ENCODE measurements at regions not wholly inside any gene's neighbourhood (a gene's known extent, or its start where the extent isn't known, plus 50 kb on each side); places are given as distances from the start of the nearest gene placed in this dataset.

GRCh38 chr13:67493835-67494234, 263.7 kb upstream of the PCDH9 start:
- Mint-ChIP-seq H3K27me3 (ENCODE audit: insufficient read depth, unreplicated experiment) (no peaks in the 10 kb centered on the region), H3K4me3 (ENCODE audit: unreplicated experiment) (no peak overlapping the region), H3K27ac (ENCODE audit: unreplicated experiment) (no peak overlapping the region), H3K4me1 (ENCODE audit: low read depth, unreplicated experiment) (no peaks in the 10 kb centered on the region), H3K36me3 (ENCODE audit: insufficient read depth, unreplicated experiment) (no peaks in the 10 kb centered on the region), H3K9me3 (ENCODE audit: unreplicated experiment) (no peaks in the 10 kb centered on the region)
- BruUV-seq (replicated peaks), result no TSS peak
- ChIA-PET CTCF (no interaction called here), POLR2A (no interaction called here)
- H3K9me3 ChIP-seq, result no peaks in the 10 kb centered on the region
- intact Hi-C loops (cut with micrococcal nuclease; ENCODE audit: unreplicated experiment), result no loop called here
- no peak for DNase-seq
- no peaks in the 10 kb centered on the region for H3K4me1 ChIP-seq
- no peaks in the 10 kb centered on the region for H3K36me3 ChIP-seq (ENCODE audit: control insufficient read depth, insufficient read depth, low read length)
- TF ChIP-seq CTCF (IDR thresholded peaks at IDR 0.05; ENCODE audit: insufficient read depth in 1 of 2, low read depth in 1 of 2, low read length in 1 of 2, severe bottlenecking in 1 of 2, unreplicated experiment in 1 of 2), result no peak
- no peak overlapping the region for H3K4me3 ChIP-seq (ENCODE audit: low read depth, low read length)
- H3K27me3 ChIP-seq (replicated peaks; ENCODE audit: control insufficient read depth, insufficient read depth, low read length), result no peaks in the 10 kb centered on the region

- no peaks in the 10 kb centered on the region for H3K4me1 Mint-ChIP-seq (ENCODE audit: low read depth, unreplicated experiment)
- no peaks in the 10 kb centered on the region for H3K9me3 ChIP-seq
- no peaks in the 10 kb centered on the region for H3K27me3 Mint-ChIP-seq (ENCODE audit: insufficient read depth, unreplicated experiment)
- ChIA-PET POLR2A (interaction anchor here (0.6 kb wide), 1 partner anchor 1458 kb away, joined by 3 read pairs; no protein-coding TSS in a partner anchor), CTCF (no interaction called here)
- intact Hi-C loops (cut with micrococcal nuclease; ENCODE audit: unreplicated experiment), result no loop called here
- no peak overlapping the region for H3K27ac Mint-ChIP-seq (ENCODE audit: unreplicated experiment)
- no peaks in the 10 kb centered on the region for H3K36me3 Mint-ChIP-seq (ENCODE audit: insufficient read depth, unreplicated experiment)
- no peak overlapping the region for H3K4me3 ChIP-seq (ENCODE audit: low read depth, low read length)
- no peaks in the 10 kb centered on the region for H3K27me3 ChIP-seq (replicated peaks; ENCODE audit: control insufficient read depth, insufficient read depth, low read length)
- H3K4me3 Mint-ChIP-seq (ENCODE audit: unreplicated experiment), result no peak overlapping the region
- no peaks in the 10 kb centered on the region for H3K4me1 ChIP-seq
- no peak for DNase-seq
- no peaks in the 10 kb centered on the region for H3K36me3 ChIP-seq (ENCODE audit: control insufficient read depth, insufficient read depth, low read length)
- H3K9me3 Mint-ChIP-seq (ENCODE audit: unreplicated experiment), result no peaks in the 10 kb centered on the region
- no TSS peak for BruUV-seq (replicated peaks)
- no peak for TF ChIP-seq CTCF (IDR thresholded peaks at IDR 0.05; ENCODE audit: insufficient read depth in 1 of 2, low read depth in 1 of 2, low read length in 1 of 2, severe bottlenecking in 1 of 2, unreplicated experiment in 1 of 2)
These were observed 258.9 kb upstream of the PCDH9 start for GRCh38 chr13:67489016-67489415.

- Histone ChIP-seq H3K9me3 (no peaks in the 10 kb centered on the region), H3K4me3 (ENCODE audit: low read depth, low read length) (no peak overlapping the region), H3K36me3 (ENCODE audit: control insufficient read depth, insufficient read depth, low read length) (no peaks in the 10 kb centered on the region), H3K27me3 (replicated peaks; ENCODE audit: control insufficient read depth, insufficient read depth, low read length) (no peaks in the 10 kb centered on the region), H3K4me1 (no peaks in the 10 kb centered on the region)
- H3K27ac Mint-ChIP-seq (ENCODE audit: unreplicated experiment), result no peak overlapping the region
- H3K36me3 Mint-ChIP-seq (ENCODE audit: insufficient read depth, unreplicated experiment), result no peaks in the 10 kb centered on the region
- no peaks in the 10 kb centered on the region for H3K27me3 Mint-ChIP-seq (ENCODE audit: insufficient read depth, unreplicated experiment)
- intact Hi-C loops (cut with micrococcal nuclease; ENCODE audit: unreplicated experiment), result no loop called here
- no peaks in the 10 kb centered on the region for H3K4me1 Mint-ChIP-seq (ENCODE audit: low read depth, unreplicated experiment)
- no peak overlapping the region for H3K4me3 Mint-ChIP-seq (ENCODE audit: unreplicated experiment)
- DNase-seq, result no peak
- H3K9me3 Mint-ChIP-seq (ENCODE audit: unreplicated experiment), result no peaks in the 10 kb centered on the region
- TF ChIP-seq CTCF (IDR thresholded peaks at IDR 0.05; ENCODE audit: insufficient read depth in 1 of 2, low read depth in 1 of 2, low read length in 1 of 2, severe bottlenecking in 1 of 2, unreplicated experiment in 1 of 2), result no peak
- POLR2A ChIA-PET, result no interaction called here
- CTCF ChIA-PET, result no interaction called here
- no TSS peak for BruUV-seq (replicated peaks)
These were observed 251.3 kb upstream of the PCDH9 start for GRCh38 chr13:67481445-67481844.

Measured in Caco-2 (cell line).